ENCODE measurements at regions not wholly inside any gene's neighbourhood (a gene's known extent, or its start where the extent isn't known, plus 50 kb on each side); places are given as distances from the start of the nearest gene placed in this dataset.

GRCh38 chr5:17018871-17019270 is 82.8 kb upstream of the MYO10 start:
- TF ChIP-seq CTCF (IDR thresholded peaks at IDR 0.05; ENCODE audit: low read length) (no peak), EZH2 (IDR thresholded peaks at IDR 0.05; ENCODE audit: borderline replicate concordance, low read length) (no peak)
